ENCODE measurements at regions not wholly inside any gene's neighbourhood (a gene's known extent, or its start where the extent isn't known, plus 50 kb on each side); places are given as distances from the start of the nearest gene placed in this dataset.

- no peak for DNase-seq (ENCODE audit: low read depth)
These were observed 72.6 kb upstream of the SPRY1 start for GRCh38 chr4:123323998-123324397.

DNA sequence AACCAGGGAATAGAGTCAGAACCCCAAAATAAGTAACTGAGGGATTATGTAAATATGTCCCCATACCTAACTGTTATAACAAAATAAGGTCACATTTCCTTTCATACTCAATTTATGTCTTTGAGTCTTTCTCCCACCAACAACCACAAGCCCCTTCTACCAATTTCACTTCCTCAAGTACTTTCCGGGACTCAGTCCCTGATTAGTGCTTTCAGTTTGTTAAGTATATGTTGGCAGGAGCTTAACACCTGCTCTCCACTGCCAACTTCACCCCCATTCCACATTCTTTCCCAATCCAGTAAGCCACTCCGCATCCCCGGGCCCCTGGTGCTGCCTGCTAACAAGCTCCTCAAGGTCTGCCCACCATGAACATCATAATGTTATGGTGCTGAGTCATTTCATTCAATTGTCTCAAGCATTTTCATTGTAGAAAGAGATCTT is 71.3 kb upstream of the SPRY1 start:
- no peak for DNase-seq (ENCODE audit: low read depth)

DNA sequence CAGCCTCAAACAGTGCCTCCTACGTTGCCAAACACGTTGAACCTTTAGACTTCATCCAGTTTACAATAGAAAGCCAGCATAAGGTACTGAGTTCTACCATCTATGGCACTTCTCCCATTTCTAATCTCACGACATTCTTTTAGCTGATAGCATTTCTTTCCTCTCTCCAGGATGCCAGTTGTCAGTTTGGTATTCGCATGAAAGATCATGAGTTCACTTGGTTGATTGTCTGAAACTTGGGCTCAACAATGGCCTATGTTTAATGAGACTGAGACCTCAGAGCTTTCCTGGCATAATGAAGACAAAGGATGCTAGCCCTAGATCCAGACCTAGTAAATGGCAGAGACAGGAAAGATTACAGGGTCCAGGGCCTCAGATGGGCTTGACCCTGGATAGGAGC is 69.2 kb upstream of the SPRY1 start:
- no peak for DNase-seq (ENCODE audit: low read depth)

DNA sequence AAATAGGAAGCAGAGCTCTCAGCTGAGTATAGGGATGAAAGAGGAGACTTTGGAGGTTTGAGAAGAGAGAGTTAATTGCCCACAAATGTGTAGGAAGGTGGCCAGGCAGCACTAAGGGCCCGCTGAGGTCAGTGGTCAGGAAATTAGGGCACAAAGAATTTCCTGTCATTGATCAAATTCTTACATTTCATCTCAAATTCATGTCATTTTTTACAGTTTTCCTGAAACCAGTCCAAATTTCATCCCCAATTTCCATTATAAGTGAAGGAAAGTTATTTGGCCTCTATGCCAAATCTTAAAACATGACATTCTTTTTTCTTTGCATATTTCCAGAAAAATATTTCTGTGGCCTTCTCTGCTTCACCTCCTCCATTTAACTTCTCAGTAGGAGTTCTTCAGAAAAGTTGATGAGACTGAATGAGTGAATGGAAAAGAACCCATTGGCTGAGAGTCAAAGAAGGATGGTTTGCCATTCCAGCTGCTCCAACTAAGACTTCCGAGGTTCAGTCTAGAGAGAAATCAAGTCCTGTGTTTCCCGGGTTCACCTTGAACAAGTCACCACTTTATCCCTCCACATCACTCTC is 68.7 kb upstream of the SPRY1 start:
- DNase-seq (ENCODE audit: low read depth), result peak; percentile 6

- no peak for DNase-seq (ENCODE audit: low read depth)
These were observed 57.9 kb upstream of the SPRY1 start for GRCh38 chr4:123338715-123339114.

DNA sequence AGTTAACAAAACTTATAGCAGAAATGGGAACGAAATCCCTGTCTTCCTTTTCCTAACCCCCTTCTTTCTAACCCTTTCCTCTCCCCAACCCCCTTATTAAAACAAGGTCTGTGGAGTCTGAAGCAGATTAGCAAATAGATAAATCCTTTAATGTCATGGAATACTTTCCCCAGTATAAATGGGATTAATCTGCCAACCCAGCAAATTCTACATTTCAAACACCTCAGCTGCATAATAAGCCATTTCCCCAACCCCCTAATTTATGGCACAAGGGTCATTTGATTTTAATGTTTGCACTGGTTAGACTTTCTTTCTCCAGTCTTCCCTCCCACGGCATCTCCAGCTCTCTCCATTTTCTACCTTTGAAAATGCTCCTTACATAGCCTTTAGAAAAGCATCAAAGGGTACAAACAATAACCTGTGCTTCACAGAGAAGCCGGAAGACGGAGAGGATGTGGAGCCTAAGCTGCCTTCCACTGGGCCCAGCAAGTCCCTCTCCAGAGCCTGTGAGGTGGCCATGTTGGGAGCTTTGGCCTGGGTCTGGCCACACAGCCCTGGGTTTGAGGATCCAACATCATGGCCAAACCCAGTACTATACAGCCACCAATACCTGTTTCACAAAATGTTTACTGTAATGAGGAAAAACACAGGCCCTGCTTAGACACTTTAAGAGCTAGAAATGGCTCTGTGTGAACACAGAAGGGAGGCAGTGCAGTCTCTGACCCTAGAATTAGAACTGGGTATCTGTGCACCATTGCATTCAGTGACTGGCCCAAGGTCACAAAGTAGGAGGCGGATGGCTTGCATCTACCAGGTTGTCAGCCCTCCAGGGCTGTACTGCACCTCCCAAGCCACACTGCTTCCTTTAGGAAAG is 56.9 kb upstream of the SPRY1 start:
- DNase-seq (ENCODE audit: low read depth), result no peak

GRCh38 chr4:123340381-123340701 is 56.3 kb upstream of the SPRY1 start:
- DNase-seq (ENCODE audit: low read depth), result peak; percentile 85

DNA sequence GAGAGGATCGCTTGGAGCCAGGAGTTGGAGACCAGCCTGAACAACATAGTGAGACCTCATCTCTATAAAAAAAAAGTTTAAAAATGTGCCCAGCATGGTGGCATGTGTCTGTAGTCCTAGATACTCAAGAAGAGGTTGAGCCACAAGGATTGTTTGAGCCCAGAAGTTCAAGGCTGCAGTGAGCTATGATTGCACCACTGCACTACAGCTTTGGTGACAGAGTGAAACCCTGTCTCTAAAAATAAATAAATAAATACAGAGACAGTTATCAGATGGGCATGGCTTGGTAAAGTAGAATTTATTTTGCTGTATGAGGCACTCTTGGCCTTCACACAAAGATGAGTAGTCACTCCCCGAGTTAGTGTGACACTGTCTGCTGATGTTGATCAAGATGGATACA is 54.1 kb upstream of the SPRY1 start:
- no peak for DNase-seq (ENCODE audit: low read depth)

GRCh38 chr4:123343400-123344041 is 53.1 kb upstream of the SPRY1 start:
- DNase-seq (ENCODE audit: low read depth), result no peak

- no peak for DNase-seq (ENCODE audit: low read depth)
These were observed 51.3 kb upstream of the SPRY1 start for GRCh38 chr4:123345137-123345934.

GRCh38 chr4:123345935-123346300 is 50.7 kb upstream of the SPRY1 start:
- DNase-seq (ENCODE audit: low read depth), result no peak

DNA sequence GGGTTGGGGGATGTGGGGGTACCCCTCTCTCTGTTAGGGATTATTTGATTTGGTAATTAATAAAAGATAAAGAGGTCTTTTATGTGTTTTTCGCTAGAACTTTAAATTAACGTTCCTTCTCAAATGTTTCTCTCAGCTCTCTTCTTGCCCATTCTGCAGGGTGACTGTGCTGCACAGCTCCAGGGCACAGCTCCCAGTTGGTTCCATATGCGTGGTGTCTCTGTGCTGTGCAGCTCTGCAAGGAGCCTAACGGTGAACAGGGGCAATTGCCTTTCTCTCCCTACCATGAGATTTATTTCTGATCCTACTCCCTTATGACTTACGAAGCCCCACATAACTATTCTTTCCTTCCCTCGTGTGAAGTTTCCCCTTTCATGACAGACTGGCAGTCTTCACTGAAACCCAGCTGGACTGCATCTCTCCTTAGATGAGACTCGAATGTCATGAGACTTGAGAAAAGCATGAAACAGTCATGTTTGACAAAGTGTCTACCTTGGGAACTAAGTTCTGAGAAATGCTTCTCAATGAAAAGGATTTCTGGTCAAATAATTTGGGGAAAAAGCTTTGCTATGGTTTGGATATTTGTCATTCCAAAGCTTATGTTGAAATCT is 50.2 kb upstream of the SPRY1 start:
- DNase-seq (ENCODE audit: low read depth), result no peak
